GM21528 (cell line): ENCODE measurements at regions not wholly inside any gene's neighbourhood (a gene's known extent, or its start where the extent isn't known, plus 50 kb on each side); places are given as distances from the start of the nearest gene placed in this dataset.
A peak's percentile ranks its signal among the peaks of the same experiment; 100 is the strongest.

Experiments used
- ATAC-seq: cut with Tn5 transposase; IDR thresholded peaks from one replicate; pipeline ENCODE4 v1.9.1; 2021; ENCODE audit warnings: mild to moderate bottlenecking, moderate library complexity; ENCODE audit not compliant: unreplicated experiment, low FRiP score

DNA sequence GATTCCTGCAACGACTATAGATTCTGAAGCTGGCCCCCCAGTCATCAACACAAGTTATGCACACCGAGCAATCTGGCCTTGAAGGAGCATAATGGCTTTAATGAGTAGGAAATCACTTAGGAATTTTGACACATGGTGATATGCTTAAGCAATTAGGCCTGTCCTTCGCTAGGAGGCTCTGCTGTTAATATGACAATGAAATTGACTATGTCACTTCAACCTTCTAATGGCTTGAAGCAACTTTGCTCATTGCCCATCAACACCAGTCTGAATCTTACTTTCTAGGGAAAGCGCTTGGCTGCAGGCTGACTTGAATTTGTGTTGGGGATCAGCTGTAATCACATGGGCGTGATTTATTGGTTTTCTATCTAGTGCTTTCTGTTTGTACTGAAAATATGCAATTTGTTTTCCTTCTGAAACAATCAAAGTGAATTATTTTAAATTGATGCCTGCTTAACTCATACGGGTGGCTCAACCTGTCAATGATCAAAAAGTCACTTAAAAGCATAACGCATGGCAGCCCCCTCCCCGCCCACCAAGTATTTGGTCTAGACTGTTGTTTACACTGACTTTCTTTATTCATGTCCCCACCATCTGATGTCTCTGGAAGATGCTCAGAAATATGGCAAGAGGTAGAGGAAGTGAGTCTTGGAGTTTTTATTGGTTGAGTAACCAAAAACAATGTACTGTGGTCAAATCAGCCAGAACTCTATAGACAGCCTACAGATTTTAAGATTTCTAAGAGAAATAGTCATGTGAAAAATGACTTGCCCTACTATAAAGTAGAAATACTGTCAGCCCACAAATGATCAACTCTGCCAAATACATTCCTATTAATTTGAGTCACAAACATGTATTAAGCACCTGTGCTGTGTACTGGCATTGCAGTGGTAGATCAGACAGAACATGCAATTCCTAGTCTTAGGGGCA lies 344.9 kb downstream of the RBM43 start:
- no peak for ATAC-seq

- no peak for ATAC-seq
Measured at GRCh38 chr2:150911766-150912280, 349.8 kb downstream of the RBM43 start.

- no peak for ATAC-seq
Measured at GRCh38 chr2:150909613-150910012, 352.1 kb downstream of the RBM43 start.

GRCh38 chr2:150909090-150909489 lies 352.6 kb downstream of the RBM43 start:
- ATAC-seq = peak; percentile 75

DNA sequence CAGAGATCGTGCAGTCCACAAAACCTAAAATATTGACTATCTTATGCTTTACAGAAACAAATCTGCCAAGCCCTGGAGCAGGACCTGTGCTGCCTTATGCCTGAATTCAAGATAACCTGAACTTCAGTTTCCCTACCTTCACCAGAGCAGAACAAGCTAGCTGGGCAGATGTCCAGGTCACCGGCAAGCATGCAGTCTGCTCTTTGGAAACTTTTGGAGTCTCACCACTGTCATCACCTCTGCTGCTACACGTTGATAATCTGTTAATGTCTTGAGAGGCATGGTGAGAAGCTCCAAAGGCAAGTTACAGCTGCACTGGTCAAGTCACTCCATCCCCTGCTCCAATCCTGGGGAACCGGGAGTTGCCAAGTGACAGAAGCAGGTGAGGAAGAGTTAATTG lies 354.2 kb downstream of the RBM43 start:
- no peak for ATAC-seq

DNA sequence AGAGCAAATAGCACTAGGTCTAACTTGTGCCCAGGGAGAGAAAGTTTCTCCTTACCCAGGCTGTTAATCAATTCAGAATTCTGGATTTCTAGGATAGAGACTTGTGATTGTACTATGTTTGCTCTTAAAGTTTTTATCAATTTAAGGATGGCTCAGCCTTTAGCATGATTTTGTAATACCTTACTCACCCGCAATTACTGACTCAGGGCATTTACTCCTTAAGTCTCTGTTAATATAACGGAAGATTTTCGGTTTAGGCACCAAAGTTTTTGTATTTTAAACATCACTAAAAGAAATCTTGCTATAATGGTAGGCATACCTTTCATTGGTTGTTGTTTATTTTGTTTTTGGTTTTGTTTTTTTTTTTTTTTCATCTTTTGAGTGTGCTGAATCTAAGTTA lies 358.2 kb downstream of the RBM43 start:
- no peak for ATAC-seq

- ATAC-seq = no peak
Measured at GRCh38 chr2:150903055-150903454, 358.6 kb downstream of the RBM43 start.

DNA sequence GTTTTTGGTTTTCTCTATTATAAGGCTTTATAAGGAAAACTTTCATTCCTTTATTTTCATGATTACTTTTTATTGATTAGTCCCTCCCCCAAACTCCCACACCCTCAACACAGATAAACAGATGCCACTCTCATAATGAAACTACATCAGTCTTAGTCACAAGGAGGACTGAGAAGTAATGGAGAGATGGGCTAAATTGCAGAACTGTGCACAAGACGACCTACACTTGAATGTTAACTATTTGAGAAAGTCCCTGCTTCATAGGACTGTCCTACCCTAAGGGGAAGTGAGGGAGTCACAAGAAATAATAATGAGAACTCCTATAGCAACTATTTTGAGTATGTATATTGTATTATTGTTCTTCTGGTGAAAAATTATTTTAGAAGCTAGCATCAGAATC lies 360.8 kb downstream of the RBM43 start:
- no peak for ATAC-seq

GRCh38 chr2:150895968-150896367 lies 365.7 kb downstream of the RBM43 start:
- no peak for ATAC-seq

DNA sequence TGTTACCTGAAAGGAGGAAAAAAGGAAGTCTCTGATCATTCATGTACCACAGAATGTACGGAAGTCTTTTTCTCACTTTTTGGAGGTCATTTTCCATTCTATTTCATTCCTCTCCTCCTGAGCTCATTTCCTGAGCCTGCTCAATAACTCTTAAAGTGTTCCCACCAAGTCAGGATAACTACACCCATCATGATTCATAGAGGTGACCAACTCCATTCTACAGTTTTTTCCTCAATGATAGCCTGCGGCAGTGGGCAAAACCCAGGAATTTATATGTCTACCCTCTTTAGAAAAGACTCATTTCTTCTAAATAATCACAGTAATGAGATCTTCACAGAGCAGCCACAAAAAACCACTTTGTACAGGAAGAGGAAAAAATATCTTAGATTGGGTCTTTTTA lies 372.5 kb downstream of the RBM43 start:
- no peak for ATAC-seq

DNA sequence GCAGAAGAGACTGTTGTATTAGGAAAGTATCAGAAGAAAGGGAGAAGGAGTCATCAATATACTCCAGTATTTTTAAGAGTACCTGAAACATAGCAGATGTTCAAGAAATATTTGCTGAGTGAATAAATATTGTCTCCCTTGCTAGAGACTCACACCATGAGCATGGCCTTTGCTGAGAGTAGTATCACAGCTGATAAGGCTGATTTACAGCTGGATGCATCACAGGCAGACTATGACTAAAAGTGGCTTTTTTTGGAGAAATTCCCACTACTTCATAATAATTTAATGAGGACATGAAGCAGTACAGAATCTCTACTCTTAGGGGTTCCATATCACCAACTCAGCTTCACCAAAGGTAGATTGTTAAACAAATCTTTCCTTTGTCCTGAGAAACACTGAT lies 373.3 kb downstream of the RBM43 start:
- no peak for ATAC-seq

DNA sequence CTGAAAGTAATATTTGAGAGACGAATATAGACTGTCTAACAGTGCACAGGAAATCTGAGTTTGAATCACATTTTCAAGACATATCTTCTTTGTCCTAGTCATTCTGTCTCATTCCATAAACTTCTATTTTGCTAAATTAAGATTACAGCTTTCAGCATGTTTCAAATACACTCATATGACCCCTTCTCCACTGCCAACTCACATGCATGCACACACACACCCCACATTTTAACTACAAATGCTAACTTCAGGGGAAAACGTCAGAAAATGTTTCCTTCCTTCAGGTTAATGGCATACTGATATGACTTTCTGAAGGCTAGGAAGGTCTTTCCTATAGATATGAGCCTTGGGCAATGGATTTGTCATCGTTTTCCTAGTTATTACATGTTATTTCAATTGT lies 373.7 kb downstream of the RBM43 start:
- ATAC-seq = no peak

GRCh38 chr2:150885774-150886386 lies 375.8 kb downstream of the RBM43 start:
- ATAC-seq = no peak

DNA sequence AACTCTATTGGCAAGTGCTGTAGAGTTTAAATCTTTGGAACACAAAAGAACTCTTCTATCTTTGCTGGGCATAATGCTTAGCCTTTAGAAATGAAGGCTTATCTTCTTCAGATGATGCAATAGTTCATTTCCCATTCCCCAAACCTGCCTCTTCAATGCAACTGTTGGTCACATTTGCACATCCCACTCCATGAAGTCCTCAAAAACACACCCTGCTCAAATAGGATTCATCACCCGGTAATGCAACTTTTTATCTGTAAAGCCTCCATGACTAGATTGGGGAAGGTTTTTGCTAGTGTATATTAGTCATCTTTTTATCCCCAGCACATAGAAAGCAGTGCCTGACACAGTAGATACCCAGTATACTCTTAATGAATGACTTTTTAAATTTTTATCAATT lies 376.4 kb downstream of the RBM43 start:
- ATAC-seq = no peak

- ATAC-seq = no peak
Measured at GRCh38 chr2:150883613-150883895, 378.1 kb downstream of the RBM43 start.

DNA sequence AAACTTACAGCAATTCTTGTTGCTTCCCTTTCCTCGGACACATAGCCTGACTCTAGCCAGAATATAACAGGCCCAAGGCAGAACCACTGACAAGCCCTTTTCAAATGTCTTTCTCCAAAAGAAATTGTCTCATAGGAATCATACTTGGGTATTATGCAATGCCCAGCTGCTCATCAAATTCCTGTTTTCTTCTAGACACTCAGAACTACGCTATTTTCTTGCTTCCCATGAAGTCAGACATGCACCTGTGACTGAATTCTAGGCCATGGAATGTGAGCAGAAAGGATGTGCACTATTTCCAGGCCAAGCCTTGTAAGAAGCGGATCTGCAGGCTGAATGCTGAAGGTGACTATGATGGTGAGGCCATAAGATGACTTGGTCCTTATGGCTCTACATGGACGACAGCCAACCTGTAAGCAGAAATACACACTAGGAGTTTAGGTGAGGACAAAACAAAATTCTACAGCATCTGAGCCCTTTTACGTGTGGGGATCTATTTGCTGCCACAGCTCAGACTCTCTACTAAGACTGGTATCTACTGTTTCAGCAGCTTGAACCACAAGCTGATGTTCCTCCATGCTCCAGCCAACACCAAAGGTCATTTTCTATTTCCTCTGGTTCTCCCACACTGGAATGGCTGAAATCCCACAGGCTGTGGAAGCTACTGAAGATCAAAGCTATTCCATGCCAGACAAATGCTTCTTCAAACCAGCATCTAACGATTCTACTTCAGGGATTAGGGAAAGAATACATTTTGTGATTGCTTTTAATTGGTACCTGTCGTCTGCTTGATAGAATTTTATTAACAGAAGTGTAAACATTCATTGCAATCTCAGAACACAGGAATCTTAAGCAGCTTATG lies 378.7 kb downstream of the RBM43 start:
- ATAC-seq = no peak

DNA sequence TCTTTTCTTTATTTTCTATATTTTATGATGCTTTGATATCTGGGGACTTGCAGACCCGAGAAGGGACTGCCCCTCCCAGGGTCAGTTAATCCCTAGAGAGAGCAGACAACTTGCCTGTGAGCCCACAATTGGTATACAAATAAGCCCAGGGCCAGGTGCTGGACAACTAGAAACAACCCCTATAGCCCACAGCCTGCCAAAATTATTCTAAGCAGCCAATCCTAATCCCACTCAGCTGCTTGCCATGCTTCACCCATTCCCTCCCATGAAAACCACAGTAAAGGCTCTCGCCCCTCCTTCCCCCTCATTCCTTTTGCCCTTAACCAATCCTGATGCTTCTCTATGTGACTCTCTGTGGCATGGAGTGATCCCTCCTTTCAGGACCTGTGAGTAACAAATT lies 380.7 kb downstream of the RBM43 start:
- ATAC-seq = no peak

DNA sequence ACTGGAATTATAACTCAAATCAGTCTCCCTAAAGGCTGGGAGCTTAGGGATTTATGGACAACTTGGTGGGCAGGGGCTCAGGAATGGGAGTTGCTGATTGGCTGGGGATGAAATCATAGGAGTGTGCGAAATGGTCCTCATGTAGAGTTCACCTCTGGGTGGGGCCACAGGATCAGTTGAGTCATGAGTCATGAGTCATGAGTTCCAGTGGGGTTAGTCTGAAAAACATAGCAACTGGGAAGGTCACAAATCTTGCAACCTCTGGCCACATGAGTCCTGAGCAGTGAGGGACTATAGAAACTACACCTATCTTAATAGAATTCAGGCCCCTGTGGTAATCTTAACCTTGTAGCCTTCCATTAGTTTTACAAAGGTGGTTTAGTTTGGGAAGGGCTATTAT lies 383.3 kb downstream of the RBM43 start:
- ATAC-seq = no peak

DNA sequence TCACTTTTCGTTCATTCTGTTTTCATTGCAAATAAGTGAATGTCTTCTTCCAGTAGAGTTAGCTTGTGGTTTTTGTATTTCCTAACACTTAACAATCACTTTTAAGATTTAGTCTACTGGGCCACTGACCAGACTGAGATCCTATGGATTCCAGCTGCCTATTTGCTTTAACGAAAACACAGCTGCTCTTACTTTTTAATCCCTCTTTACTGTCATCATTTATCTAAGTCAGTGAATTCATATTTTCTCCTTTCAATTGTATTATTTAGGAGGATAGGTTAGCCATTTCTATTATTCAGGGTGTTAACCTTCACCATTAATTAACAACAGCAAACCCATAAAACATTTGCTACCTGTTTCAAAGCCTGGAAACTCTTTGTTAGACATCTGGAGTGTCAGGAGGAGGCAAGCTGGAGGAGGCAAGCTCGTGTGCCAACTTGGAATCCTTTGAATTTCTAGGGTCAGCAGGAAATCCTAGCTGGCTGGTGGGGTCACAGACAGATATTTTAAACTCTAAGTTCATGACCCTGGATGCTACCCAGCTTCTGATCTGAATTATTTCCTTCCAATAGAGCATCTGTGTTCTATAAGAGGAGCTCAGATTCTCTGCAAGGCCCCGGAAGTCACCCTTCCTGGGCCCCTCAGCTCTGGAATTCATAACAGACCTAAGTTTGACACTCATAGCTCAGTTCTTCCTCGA lies 385.3 kb downstream of the RBM43 start:
- no peak for ATAC-seq

- ATAC-seq = no peak
Measured at GRCh38 chr2:150873396-150873772, 385.9 kb upstream of the RND3 start.
